IMR-90 (cell line): ENCODE measurements at regions not wholly inside any gene's neighbourhood (a gene's known extent, or its start where the extent isn't known, plus 50 kb on each side); places are given as distances from the start of the nearest gene placed in this dataset.
A peak's percentile ranks its signal among the peaks of the same experiment; 100 is the strongest.

Source experiments
- ATAC-seq: fragments of 200-7000 bp; cut with Tn5 transposase; 2 replicates; pipeline ENCODE4 v1.9.1; 2020; ENCODE audit warnings: low read depth, mild to moderate bottlenecking, moderate library complexity
- BruUV-seq: library from RNA; stranded (reverse); fragments of 400-500 nt; replicated peaks from 2 replicates; lab custom pipeline; 2021; lab: Mats Ljungman, UMichigan
- CTCF ChIA-PET: fragments of 300-600 bp; formaldehyde crosslinking; extraction: SDS; loops from one replicate; lab custom pipeline; 2021; ENCODE audit warnings: antibody characterized with exemption; lab: Yijun Ruan, JAX
- POLR2A ChIA-PET: fragments of 300-600 bp; sonication (Branson Sonifier 250); formaldehyde crosslinking; loops from one replicate; lab custom pipeline; 2022; ENCODE audit warnings: antibody characterized with exemption; ENCODE audit not compliant: unreplicated experiment; lab: Charles Lee
- DNase-seq: peaks from one replicate; pipeline ENCODE4 v3.0.0; 2013
- H2AFZ ChIP-seq: replicated peaks from 2 replicates; pipeline ENCODE3; 2013; ENCODE audit warnings: low read length, mild to moderate bottlenecking; ENCODE audit not compliant: poor library complexity
- H2AK5ac ChIP-seq: 2 replicates; pipeline ENCODE4 v1.6.1; 2013; ENCODE audit warnings: low read depth, low read length, inconsistent platforms
- H2AK9ac ChIP-seq: replicated peaks from 2 replicates; pipeline ENCODE3; 2013; ENCODE audit warnings: mild to moderate bottlenecking, low read depth, low read length, moderate library complexity; ENCODE audit not compliant: poor library complexity
- H2BK120ac ChIP-seq: 2 replicates; pipeline ENCODE4 v1.6.1; 2013; ENCODE audit warnings: low read depth, low read length, inconsistent platforms
- H2BK15ac ChIP-seq: 3 replicates; pipeline ENCODE4 v1.6.1; 2013; ENCODE audit warnings: low read depth, low read length, inconsistent platforms
- H2BK20ac ChIP-seq: 2 replicates; pipeline ENCODE4 v1.6.1; 2013; ENCODE audit warnings: low read depth, mild to moderate bottlenecking, inconsistent platforms, low read length, moderate library complexity
- H2BK5ac ChIP-seq: 2 replicates; pipeline ENCODE4 v1.6.1; 2013; ENCODE audit warnings: mild to moderate bottlenecking, low read depth, low read length, inconsistent platforms; ENCODE audit not compliant: poor library complexity, severe bottlenecking
- H3K14ac ChIP-seq: replicated peaks from 2 replicates; pipeline ENCODE4 v1.6.1; 2013; ENCODE audit warnings: low read depth, low read length, inconsistent platforms
- H3K18ac ChIP-seq: 2 replicates; pipeline ENCODE4 v1.6.1; 2013; ENCODE audit warnings: low read depth, low read length, control low read depth
- H3K23ac ChIP-seq: 2 replicates; pipeline ENCODE4 v1.6.1; 2013; ENCODE audit warnings: low read depth, low read length, inconsistent platforms
- H3K27ac ChIP-seq: 2 replicates; pipeline ENCODE4 v1.5.1; 2013; ENCODE audit warnings: mild to moderate bottlenecking, control low read depth, low read length; ENCODE audit not compliant: insufficient read depth
- H3K27me3 ChIP-seq: 2 replicates; pipeline ENCODE4 v1.6.1; 2013; ENCODE audit warnings: low read length; ENCODE audit not compliant: control insufficient read depth, insufficient read depth
- H3K36me3 ChIP-seq: 2 replicates; pipeline ENCODE4 v1.6.1; 2013; ENCODE audit warnings: low read length, mixed read lengths; ENCODE audit not compliant: control insufficient read depth, insufficient read depth
- H3K4ac ChIP-seq: 2 replicates; pipeline ENCODE4 v1.6.1; 2013; ENCODE audit warnings: low read depth, low read length, inconsistent platforms
- H3K4me1 ChIP-seq: 2 replicates; pipeline ENCODE4 v1.6.1; 2013; ENCODE audit warnings: low read length, mixed read lengths; ENCODE audit not compliant: control insufficient read depth, insufficient read depth
- H3K4me2 ChIP-seq: 2 replicates; pipeline ENCODE4 v1.6.1; 2013; ENCODE audit warnings: low read depth, mild to moderate bottlenecking, control low read depth, low read length, moderate library complexity
- H3K4me3 ChIP-seq: 2 replicates; pipeline ENCODE4 v1.5.1; 2013; ENCODE audit warnings: low read depth, mild to moderate bottlenecking, control low read depth, low read length, moderate library complexity; ENCODE audit not compliant: insufficient read depth
- H3K56ac ChIP-seq: 2 replicates; pipeline ENCODE4 v1.6.1; 2013; ENCODE audit warnings: low read length, inconsistent platforms; ENCODE audit not compliant: insufficient read depth; ENCODE audit errors: extremely low read depth
- H3K79me1 ChIP-seq, 2 experiments: 2 replicates each; pipeline ENCODE4 v1.6.1; 2013; ENCODE audit warnings: low read length in 2 of 2, inconsistent platforms in 1 of 2, low read depth in 1 of 2
- H3K9ac ChIP-seq: 2 replicates; pipeline ENCODE4 v1.6.1; 2013; ENCODE audit warnings: low read depth, low read length, control low read depth
- H3K9me1 ChIP-seq: 2 replicates; pipeline ENCODE4 v1.6.1; 2013; ENCODE audit warnings: low read length, inconsistent platforms; ENCODE audit not compliant: insufficient read depth
- H3K9me3 ChIP-seq: 2 replicates; pipeline ENCODE4 v1.6.1; 2013; ENCODE audit warnings: low read length; ENCODE audit not compliant: control insufficient read depth, insufficient read depth
- H4K20me1 ChIP-seq: 2 replicates; pipeline ENCODE4 v1.6.1; 2013; ENCODE audit warnings: low read length, inconsistent platforms; ENCODE audit not compliant: insufficient read depth
- H4K5ac ChIP-seq: 2 replicates; pipeline ENCODE4 v1.6.1; 2013; ENCODE audit warnings: mild to moderate bottlenecking, low read depth, low read length, control low read depth
- H4K8ac ChIP-seq, 2 experiments: 2 replicates each; pipeline ENCODE4 v1.6.1; 2013; ENCODE audit warnings: low read depth in 2 of 2, low read length in 2 of 2, control low read depth in 1 of 2, inconsistent platforms in 1 of 2
- H4K91ac ChIP-seq: 2 replicates; pipeline ENCODE4 v1.6.1; 2013; ENCODE audit warnings: low read depth, low read length, inconsistent platforms; ENCODE audit not compliant: insufficient read depth
- CEBPB ChIP-seq: IDR thresholded peaks from 2 replicates; pipeline ENCODE4 v1.6.1; 2012; ENCODE audit warnings: low read depth, low read length, improper control_type of control experiment
- ELK1 ChIP-seq: fragments of 150-350 bp; IDR thresholded peaks from 2 replicates; pipeline ENCODE4 v1.6.1; 2016; ENCODE audit warnings: low read depth, mild to moderate bottlenecking, low read length, moderate library complexity, borderline replicate concordance
- FOS ChIP-seq: fragments of 150-350 bp; IDR thresholded peaks from 2 replicates; pipeline ENCODE4 v1.6.1; 2016; ENCODE audit warnings: low read depth, low read length
- MAFK ChIP-seq: IDR thresholded peaks from 2 replicates; pipeline ENCODE4 v1.6.1; 2012; ENCODE audit warnings: low read depth, low read length, improper control_type of control experiment
- MAZ ChIP-seq: IDR thresholded peaks from 2 replicates; pipeline ENCODE4 v1.6.1; 2012; ENCODE audit warnings: low read depth, mild to moderate bottlenecking, low read length, improper control_type of control experiment, moderate library complexity, borderline replicate concordance
- NFE2L2 ChIP-seq: fragments of 150-350 bp; IDR thresholded peaks from 2 replicates; pipeline ENCODE4 v1.6.1; 2016; ENCODE audit warnings: low read depth, mild to moderate bottlenecking, low read length
- POLR2A ChIP-seq: IDR thresholded peaks from 2 replicates; pipeline ENCODE4 v1.6.1; 2012; ENCODE audit warnings: mild to moderate bottlenecking, low read depth, low read length
- RFX5 ChIP-seq: IDR thresholded peaks from 2 replicates; pipeline ENCODE4 v1.8.0; 2012; ENCODE audit warnings: low read depth, mild to moderate bottlenecking, low read length, moderate library complexity
- SMC3 ChIP-seq: fragments of 150-350 bp; IDR thresholded peaks from 2 replicates; pipeline ENCODE4 v1.6.1; 2016; ENCODE audit warnings: low read depth, mild to moderate bottlenecking, antibody characterized with exemption, low read length, moderate library complexity
- USF2 ChIP-seq: fragments of 150-350 bp; IDR thresholded peaks from 2 replicates; pipeline ENCODE4 v1.6.1; 2017; ENCODE audit warnings: mild to moderate bottlenecking, antibody characterized with exemption, low read length, low read depth
- WGBS, 2 experiments: methylation state at CpG; one replicate each; pipeline versions ENCODE4 v1.1.5 to v1.1.7; 2013; ENCODE audit warnings: missing lambda C conversion rate in 2 of 2; ENCODE audit not compliant: insufficient read length in 1 of 2; ENCODE audit errors: extremely low coverage in 2 of 2; 5-methylcytosine and 5-hydroxymethylcytosine counted together
- dilution Hi-C: fragments of 300-500 bp; cut with HindIII; formaldehyde crosslinking; loops from one replicate; pipeline ENCODE4 v1.14.3; 2018; ENCODE audit warnings: low sequenced_read_pairs; ENCODE audit not compliant: unreplicated experiment
- in situ Hi-C: fragments of 300-500 bp; cut with MboI; formaldehyde crosslinking; loops from 3 replicates; pipeline ENCODE4 v1.14.3; 2019; ENCODE audit warnings: low sequenced_read_pairs, inconsistent platforms, mixed read lengths
- intact Hi-C: fragments of 100-400 bp; cut with micrococcal nuclease; formaldehyde crosslinking; loops from 2 replicates; pipeline ENCODE4 v1.10.0; 2022

GRCh38 chr2:120868366-120868765 is 132.7 kb downstream of the GLI2 start:
- Histone ChIP-seq H2BK15ac (0 out of 3 replicates have a peak overlapping the region, but pooled peaks have one; percentile 33), H4K20me1 (peaks cover 78% of the 10 kb centered on the region), H3K56ac (no peak overlapping the region; the same call in 1 of the 2 replicates), H4K5ac (no peak overlapping the region; the same call in 1 of the 2 replicates), H4K91ac (peak overlapping the region; percentile 79; the same call in 1 of the 2 replicates), H4K8ac (peak overlapping the region; percentile 42 to 73; a peak in 2 of 4 replicates), H3K79me1 (peaks cover 57 to 92% of the 10 kb centered on the region in 2 experiments), H3K14ac (peak overlapping the region; percentile 95), H2BK5ac (peak overlapping the region; percentile 12), H3K9me1 (peaks cover 52% of the 10 kb centered on the region), H2AK5ac (peak overlapping the region; percentile 69), H3K36me3 (no peaks in the 10 kb centered on the region; the same call in 1 of the 2 replicates), H3K4me3 (no peak overlapping the region), H3K18ac (no peak overlapping the region), H3K9me3 (no peaks in the 10 kb centered on the region), H3K27me3 (no peaks in the 10 kb centered on the region), H2BK120ac (peak overlapping the region; percentile 49), H3K4ac (peak overlapping the region; percentile 90), H3K9ac (peak overlapping the region; percentile 45), H3K4me2 (peak overlapping the region; percentile 82), H2AFZ (peak overlapping the region; percentile 43), H3K23ac (peak overlapping the region; percentile 95), H3K27ac (peak overlapping the region; percentile 8; the same call in 1 of the 2 replicates), H3K4me1 (peaks cover 36% of the 10 kb centered on the region), H2BK20ac (peak overlapping the region; percentile 59), H2AK9ac (peak overlapping the region; percentile 56)
- ChIA-PET POLR2A (no interaction called here), CTCF (no interaction called here)
- ATAC-seq (no peak), DNase-seq (no peak)
- in situ Hi-C loops: no loop called here
- intact Hi-C loops: loop anchor here (5.0 kb wide), 1 partner anchor 69 kb away; no protein-coding TSS in a partner anchor
- no TSS peak for BruUV-seq
- no CpG with 5 or more reads among the region's 4 CpGs for WGBS, 2 experiments
- dilution Hi-C loops: no loop called here
- TF ChIP-seq CEBPB: no peak
- no peak for TF ChIP-seq FOS
- no peak for TF ChIP-seq RFX5
- no peak for TF ChIP-seq MAZ
- no peak for TF ChIP-seq ELK1
- TF ChIP-seq SMC3: no peak
- TF ChIP-seq POLR2A: no peak
- TF ChIP-seq NFE2L2: no peak
- TF ChIP-seq USF2: no peak
- no peak for TF ChIP-seq MAFK
